GM21360 (cell line): ENCODE measurements at regions not wholly inside any gene's neighbourhood (a gene's known extent, or its start where the extent isn't known, plus 50 kb on each side); places are given as distances from the start of the nearest gene placed in this dataset.

ENCODE experiments used
- ATAC-seq: cut with Tn5 transposase; IDR thresholded peaks from one replicate; pipeline ENCODE4 v1.9.1; 2021; ENCODE audit warnings: mild to moderate bottlenecking, moderate library complexity; ENCODE audit not compliant: unreplicated experiment

GRCh38 chr7:110326966-110327365, 764.0 kb upstream of the LRRN3 start:
- ATAC-seq = no peak

DNA sequence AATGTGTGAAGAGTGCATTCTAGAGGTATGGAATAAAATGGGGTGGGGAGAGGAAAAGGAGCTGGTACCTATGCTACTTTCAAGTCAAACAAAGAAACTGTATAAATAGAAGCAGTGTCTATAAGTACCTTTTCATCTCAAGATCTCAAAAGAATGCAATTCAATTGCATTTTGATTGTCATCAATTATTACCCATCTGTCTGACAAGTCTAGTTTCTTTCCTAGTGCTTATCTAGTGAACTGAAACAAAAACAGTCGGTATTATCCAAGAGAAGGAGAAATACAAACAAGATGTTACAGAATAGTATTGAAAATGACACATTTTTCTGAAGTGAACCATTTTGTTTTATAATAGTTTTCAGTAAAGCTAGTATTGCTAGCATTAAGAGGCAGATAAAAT, 754.5 kb upstream of the LRRN3 start:
- no peak for ATAC-seq

DNA sequence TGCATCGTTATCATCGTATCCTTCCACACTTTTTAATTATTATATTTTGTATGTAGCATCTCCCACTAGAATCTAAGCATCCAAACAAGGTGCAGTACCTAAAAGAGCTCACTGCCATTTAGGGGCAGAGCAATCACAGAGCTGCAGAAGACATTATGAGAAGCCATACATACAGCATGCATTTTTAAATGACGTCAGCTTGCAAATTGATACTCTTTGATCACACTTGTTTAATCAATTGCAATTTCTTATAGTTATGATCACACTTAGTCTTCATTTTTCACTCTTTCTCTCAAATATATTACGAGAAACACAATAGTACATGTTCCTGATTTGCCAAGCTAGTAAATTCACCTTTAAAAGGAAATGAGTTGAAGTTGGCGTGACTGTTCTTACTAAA, 753.3 kb upstream of the LRRN3 start:
- ATAC-seq = no peak

DNA sequence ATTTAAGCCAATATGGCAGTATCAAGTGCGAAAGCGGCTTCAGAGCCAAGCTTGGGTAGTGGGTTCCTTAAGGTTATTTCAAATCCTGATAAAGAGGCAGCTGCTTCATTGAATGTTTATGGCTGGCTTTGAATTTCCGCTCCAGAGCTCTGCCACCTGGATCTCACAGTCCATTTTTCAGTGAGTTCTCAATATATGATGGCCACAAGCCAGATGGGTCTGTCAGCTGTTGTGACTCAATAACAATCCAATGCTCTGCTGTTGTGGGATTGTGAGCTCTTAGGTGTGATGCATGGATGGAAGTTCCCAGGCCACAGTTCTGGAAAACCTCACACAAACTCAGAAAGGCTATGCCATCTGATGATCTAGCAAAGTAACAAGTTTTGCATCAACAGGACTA, 743.8 kb upstream of the LRRN3 start:
- ATAC-seq = no peak

GRCh38 chr7:110356438-110356837, 734.5 kb upstream of the LRRN3 start:
- no peak for ATAC-seq

DNA sequence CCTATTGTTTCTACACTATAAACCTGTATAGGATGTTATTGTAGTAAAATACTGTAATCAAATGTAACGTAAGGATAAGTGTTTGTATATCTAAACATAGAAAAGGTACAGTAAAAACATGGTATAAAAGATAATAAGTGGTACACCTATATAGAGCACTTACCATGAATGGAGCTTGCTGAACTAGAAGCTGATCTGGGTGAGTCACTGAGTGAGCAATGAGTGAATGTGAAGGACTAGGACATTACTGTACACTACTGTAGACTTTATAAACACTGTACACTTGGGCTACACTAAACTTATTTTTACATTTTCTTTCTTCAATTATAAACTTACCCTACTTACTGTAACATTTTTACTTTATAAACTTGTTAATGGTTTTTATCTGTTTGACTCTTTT, 732.9 kb upstream of the LRRN3 start:
- ATAC-seq = no peak

DNA sequence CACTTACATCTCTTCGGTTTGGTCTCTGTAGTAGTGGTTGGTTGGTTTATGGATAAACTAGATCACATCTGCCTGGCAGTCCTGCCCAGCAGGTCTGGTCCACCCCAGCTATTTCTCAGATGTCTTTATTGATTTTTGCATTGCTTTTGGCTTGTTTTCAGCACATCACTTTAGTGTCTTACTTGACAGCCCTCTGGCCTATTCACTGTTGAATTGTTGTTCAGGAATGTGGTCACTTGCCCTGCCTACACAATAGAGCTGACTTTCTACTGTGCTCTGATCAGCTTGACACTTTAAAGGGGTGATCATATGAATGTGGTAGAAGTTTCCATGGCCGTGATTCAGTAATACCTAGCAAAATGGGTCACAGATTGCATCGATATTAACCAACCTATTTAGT, 719.2 kb upstream of the LRRN3 start:
- no peak for ATAC-seq

GRCh38 chr7:110372685-110373084, 718.2 kb upstream of the LRRN3 start:
- no peak for ATAC-seq

DNA sequence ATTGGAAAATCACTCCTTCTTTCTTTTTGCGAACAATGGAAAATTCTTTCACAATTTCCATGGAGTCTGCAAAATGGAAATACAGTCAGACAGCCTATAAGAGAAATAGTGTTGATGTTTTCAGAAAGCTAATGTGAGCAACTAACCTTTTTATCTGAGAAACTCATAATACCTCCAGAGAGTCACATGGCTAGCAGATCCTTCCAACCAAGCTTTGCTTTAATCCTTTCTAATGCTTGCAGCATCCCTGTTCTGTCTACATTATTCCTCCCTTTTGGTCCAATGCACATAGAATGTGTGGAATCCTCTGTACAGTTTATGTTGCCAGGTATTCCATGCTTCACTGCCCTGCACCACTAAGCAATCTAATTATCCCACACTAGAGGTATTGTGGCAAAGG, 717.5 kb upstream of the LRRN3 start:
- no peak for ATAC-seq

GRCh38 chr7:110373859-110374258, 717.1 kb upstream of the LRRN3 start:
- no peak for ATAC-seq

DNA sequence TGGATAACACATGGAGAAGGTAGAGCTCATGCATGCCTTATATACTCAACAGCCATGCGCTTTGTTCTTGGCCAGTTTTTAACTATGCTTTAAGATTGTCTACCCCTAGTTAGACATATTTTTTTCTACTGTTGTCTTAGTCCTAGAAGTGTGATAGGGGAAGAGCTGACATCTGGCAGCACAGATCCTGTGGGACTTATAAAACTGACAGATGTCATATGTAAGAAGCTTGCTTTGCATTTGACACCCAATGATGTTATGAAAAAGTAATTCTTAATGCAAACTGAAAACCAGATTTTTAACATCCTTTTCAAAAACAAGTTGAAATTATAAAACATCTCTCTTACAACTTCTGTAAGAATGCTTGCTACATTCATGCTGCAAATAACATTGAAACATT, 715.9 kb upstream of the LRRN3 start:
- no peak for ATAC-seq

DNA sequence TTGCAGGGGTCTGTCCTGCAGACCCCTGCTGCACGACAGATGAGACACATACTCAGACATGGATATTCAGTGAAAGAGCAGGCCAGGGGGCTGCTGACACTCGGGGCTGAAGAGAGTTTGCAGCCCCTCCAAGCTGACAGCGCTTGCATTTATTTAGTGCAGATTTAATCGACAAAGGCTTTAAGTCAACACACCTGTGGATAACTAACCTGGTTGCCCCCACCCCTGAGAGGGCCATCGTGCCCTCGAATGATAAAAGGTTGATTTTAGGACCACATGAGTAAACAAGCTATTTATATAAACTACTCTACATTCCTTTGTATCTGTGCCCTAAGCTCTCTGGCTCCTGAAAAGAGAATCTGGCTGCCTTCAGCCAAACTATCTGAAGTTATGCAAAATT, 708.2 kb upstream of the LRRN3 start:
- no peak for ATAC-seq

GRCh38 chr7:110386006-110386405, 704.9 kb upstream of the LRRN3 start:
- no peak for ATAC-seq

DNA sequence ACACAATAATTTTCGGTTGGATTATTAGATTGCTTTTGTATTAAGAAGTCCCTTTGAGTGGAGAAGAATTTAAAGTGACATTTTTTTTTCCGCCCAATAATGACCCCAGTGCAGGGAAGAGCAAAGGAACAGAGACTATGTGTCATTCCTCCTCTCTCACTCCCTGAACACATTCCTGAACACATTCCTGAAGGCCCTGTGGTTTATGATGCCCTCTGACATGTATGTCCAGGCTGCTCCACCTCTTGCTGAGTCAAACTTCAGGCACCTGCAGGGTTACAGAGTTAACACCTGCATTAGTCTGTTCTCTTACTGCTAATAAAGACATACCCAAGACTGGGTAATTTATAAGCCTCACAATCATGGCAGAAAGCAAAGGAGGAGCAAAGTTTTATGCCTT, 704.0 kb upstream of the LRRN3 start:
- ATAC-seq = no peak

GRCh38 chr7:110387689-110388088, 703.2 kb upstream of the LRRN3 start:
- ATAC-seq = no peak

- no peak for ATAC-seq
Measured at GRCh38 chr7:110388457-110388856, 702.5 kb upstream of the LRRN3 start.

- no peak for ATAC-seq
Measured at GRCh38 chr7:110396021-110396420, 694.9 kb upstream of the LRRN3 start.

GRCh38 chr7:110397927-110398660, 692.8 kb upstream of the LRRN3 start:
- ATAC-seq = no peak

DNA sequence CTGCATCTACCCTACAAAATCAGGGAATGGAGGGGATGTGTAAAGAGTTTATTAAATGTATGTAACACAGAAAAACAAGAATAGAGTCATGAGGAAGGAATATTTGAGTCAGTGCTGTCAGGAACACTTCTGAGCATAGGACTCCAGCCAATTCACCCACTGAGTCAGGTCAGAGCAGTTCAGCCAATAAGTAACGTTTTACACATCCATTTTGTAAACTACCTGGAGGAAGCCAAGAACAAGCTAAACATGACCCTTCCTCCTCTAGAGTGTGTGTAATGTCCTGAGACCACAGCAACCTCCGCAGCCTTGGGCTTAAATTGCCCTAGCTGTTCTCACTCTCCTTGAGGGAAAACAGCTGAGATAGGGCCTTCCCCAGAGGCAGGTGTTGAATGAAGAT, 691.5 kb upstream of the LRRN3 start:
- no peak for ATAC-seq

GRCh38 chr7:110400411-110400810, 690.5 kb upstream of the LRRN3 start:
- no peak for ATAC-seq

DNA sequence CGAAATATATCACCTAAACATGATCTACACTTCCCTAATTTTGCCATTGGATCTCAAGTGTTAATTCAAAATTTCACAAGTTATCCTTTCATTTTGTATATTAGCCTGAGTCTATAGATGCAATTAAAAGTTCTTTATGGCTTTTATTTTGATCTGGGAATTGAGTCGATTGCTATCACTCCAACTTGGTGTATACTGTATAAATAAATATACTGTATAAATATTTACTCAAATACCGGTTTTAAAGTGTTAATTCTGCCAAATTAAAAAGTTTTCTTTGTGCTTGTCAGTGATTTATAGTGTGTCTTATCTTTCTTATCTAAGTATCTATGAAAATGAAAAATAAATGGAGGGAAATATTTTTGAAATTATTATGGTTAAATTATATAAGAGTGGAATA, 683.7 kb upstream of the LRRN3 start:
- no peak for ATAC-seq

DNA sequence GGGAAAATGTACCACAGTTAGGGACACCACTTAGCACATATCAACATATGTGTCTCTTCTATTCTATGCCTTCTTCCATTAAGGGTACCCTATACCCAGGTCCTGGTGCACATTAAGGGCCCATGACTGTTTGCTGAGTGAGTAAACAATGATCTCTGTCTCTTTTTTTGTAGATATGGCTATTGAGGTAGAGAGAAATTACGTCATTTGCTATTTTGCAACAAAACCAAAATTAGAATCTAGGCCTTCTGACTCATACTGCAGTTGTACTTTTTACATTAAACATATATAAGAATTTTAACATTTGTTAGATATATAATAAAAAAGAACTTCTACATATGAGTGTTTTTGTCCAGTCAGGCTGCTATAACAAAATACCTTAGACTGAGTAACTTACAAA, 683.2 kb upstream of the LRRN3 start:
- ATAC-seq = no peak

DNA sequence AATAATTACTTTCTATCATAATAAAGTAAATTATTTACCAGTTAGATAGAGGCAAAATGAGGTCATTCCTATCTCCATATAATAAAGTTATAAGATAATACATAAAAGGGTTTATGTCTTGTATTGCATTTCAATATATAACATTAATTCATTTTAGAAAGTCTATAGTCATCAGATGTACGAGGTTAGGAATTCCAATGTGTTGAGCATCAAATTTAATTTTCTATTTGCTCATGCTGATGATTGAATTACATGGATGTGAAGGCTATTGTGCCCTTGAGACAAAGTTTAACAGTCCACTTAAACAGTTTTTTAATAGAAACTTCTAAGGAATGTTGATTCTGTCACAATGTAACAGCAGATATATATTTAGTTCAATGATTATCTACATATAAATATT, 678.3 kb upstream of the LRRN3 start:
- ATAC-seq = no peak
